ENCODE measurements at regions not wholly inside any gene's neighbourhood (a gene's known extent, or its start where the extent isn't known, plus 50 kb on each side); places are given as distances from the start of the nearest gene placed in this dataset.

DNA sequence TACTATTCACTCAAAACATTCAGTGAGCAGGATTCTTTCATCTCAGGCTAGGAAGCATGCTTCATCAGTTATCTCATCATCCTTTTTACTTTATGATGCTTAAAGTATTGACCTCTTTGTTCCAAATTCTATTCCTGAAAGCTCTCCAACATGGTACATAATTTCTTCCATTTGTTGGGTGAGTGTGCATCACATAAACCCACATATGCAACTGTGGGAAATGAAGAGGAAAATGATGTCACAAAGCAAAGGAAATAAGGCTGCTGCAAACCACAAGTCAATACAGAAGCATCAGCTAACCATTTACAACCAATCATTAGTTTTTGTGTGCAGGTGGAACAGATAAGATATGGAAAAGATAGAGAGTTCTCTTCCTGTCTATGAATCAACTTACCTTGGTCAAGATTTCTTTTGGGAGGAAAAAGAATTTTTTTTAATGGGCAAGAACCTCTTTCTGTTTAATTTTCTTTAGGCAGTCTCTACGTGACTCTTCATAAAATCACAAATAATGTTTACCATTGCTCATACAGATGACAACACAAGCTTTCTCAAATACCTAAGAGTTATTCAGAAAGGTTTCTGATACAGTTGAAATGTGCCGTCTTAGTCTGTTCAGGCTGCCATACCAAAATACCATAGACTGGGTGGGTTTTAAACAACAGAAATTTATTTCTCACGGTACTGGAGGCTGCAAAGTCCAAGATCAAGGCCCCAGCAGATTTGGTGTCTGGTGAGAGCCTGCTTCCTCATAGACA is 259.9 kb downstream of the ADGRG6 start:
- no peak for DNase-seq (ENCODE audit: low read depth)

DNA sequence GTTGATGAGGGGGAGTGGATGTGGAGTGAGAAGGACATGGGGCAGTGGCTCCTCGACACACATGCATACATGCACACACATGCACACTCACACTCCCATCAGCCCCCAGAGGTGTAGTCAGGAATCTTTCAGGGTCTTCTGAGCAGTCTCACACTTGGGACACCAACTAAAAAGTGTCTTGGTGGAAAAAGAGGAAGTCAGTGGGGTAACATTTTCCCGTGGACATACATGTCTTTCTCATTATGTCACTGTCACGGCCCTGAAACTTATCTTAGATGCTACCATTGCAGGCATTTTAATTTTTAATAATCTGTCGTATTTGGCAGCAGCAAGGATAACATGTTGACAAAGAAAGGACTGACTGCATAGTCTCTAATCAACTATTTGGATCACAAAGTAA is 261.1 kb downstream of the ADGRG6 start:
- no peak for DNase-seq (ENCODE audit: low read depth)

DNA sequence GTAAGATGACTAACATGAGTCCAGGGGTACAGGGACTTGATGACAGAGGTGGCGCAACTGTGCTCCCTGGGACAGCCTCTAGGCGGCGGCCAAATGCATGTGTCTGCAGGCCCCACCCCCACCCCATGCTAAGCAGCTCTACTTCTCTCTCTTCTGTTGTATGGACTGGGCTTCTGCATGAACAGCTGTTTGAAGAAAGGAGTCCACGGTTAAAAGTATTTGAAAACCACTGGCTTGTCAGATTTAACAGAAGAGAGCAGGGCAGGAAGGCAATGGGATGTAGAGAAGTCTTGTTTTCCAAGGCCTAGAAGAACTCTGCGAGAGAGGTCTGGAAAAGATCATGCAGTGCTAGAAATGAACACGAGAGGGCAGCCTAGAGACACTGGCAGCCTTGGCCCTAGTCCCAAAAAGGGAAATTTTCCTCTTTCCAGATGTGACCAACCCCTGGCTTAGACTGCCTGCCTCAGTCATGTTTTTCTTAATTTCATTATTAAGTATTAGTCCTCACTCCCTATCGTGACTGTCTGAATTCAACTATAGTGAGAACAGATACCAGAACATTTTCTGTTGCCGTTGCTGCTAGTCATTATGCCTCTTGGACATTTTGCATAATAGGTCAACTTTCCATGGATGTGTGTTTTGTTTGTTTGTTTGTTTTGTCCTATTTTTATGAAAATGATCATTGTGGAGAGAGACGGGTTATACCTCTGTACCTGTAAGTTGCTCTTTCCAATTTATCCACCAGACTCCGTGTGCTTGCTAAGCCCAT is 265.0 kb downstream of the ADGRG6 start:
- peak; percentile 52 for DNase-seq (ENCODE audit: low read depth)

DNA sequence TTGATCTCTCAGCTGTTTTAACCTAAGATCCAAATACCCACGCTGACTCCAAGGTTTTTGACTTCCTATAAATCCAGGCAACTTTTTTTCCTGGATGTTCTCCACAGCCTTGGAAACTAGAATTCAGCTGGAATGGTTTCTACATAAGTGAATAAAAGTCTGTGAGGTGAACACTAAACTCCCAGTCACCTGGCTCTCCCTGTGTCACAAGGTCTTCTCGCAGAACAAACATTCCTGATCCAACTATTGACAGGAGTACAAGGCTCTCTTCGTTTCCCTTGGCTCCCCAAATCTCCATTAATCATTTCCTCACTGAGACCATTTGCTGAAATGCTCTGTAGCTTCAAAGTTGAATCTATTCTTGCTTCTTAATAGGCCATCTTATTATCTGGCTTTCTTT is 265.7 kb downstream of the ADGRG6 start:
- no peak for DNase-seq (ENCODE audit: low read depth)

DNA sequence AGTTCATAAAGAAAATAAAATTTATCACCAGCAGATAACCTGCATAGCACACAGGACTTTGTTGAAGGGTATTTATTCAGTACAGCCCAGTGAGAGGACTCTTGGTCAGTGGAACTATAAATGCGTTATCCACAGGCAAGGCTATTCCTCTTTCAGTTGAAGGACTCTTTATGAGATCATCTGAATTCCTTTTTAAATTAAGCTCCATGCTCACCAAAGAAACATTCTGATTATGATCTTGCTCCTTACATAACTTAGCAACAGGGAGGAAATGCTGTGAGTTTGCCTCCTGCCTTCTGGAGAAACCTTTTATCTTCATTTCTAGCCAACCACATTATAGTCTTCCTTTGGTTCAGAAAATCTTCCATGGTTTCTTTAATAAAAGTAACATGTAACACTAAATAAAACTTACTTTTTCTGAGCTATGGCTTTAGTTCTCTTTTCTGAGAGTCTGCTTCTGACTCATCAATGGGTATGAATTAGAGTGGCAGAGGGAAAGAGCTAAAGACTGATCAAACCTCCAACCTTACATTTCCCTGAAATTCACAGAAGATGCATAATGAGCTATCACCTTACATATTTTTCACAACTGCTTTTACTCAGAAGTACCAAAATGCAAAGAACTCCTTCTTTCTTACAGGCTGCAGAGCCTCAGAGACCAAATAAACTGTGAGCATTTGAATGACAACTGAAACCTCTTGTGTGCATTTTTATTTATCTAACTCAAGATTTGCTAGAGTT is 267.2 kb downstream of the ADGRG6 start:
- peak; percentile 71 for DNase-seq (ENCODE audit: low read depth)

DNA sequence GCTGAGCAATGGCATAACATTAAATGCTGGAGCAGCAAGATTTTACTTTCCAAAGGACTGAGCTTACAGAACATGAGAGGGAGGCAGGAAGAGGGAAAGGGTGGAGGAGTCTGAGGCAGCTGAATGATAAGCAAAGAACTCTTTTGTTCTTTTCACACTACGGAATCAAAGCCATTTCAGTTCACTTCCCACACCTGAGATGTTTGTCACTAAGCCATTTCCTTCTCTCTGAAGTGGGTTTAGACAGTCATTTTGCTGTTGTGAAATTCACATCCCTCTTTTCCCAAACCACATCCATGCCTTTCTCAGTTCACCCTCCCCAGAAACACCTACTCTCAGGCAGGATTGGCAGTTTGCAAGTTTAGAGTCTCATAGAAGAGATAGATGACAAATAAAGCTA is 267.9 kb downstream of the ADGRG6 start:
- no peak for DNase-seq (ENCODE audit: low read depth)

DNA sequence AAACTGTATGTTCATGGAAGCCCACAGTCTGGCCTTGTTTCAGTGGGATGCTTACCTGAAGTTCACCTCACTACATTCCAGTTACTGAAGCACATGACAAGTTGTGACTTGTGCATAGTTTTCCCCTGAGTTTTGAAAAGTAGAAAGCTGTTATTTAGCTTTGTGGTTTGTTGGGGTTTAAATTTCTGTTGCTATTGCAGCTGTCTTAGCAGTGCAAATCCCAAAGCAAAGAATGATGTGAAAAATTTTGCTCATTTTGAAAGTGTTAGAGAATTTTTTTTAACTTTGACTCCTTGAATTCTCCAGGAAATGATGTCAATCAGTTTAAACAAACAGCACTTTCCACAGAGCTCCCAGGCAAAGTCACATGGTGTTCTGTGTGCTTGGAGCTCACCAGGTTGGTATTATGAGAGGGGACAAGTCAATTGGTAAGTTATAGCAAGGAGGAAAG is 268.4 kb downstream of the ADGRG6 start:
- DNase-seq (ENCODE audit: low read depth): peak; percentile 26

DNA sequence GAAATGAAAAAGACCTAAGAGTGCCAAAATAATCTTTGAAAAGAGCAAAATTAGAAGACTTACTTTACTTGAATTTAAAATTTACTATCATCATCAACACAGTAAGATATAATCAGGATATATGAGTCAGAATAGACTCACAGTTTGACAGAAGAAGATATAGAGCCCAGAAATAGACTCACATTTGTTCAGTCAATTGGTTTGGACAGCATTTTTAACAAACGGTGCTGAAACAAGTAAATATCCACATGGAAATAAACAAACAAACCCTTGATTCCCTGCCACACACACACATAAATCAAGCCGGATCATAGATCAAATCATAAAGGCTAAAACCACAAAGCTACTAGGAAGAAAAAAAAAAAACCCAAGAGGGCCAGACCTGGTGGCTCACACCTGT is 291.1 kb downstream of the ADGRG6 start:
- DNase-seq (ENCODE audit: low read depth): no peak

DNA sequence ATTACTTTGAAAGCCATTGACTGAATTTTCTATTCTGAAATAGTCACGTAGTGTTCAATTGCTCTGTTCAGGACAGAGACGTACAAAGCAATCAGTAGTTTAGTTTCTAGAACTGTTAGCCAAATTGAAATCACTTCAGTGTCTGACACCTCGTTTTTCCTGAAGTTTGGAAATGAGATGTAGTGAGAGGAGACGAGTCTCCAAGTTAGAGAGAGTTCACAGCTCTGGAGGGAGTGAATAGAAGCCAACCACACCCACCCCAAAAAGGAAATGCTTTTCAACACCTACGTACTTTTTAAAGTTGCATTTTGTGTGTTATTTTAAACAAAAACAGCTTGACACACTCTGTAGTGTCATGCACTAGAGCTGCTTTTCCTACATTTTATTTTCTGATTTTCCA is 296.0 kb downstream of the ADGRG6 start:
- no peak for DNase-seq (ENCODE audit: low read depth)

DNA sequence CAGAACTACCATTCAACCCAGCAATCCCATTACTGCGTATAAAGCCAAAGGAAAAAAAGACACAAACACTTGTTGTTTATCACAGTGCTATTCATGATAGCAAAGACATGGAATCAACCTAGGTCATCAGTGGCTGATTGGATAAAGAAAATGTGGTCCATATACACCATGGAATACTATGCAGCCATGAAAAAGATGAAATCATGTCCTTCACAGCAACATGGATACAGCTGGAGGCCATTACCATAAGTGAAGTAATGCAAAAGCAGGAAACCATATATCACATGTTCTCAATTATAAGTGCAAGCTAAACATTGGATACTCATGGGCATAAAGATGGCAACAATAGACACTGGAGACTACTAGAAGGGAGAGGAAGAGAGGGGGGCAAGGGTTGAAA is 299.6 kb downstream of the ADGRG6 start:
- DNase-seq (ENCODE audit: low read depth): no peak

DNA sequence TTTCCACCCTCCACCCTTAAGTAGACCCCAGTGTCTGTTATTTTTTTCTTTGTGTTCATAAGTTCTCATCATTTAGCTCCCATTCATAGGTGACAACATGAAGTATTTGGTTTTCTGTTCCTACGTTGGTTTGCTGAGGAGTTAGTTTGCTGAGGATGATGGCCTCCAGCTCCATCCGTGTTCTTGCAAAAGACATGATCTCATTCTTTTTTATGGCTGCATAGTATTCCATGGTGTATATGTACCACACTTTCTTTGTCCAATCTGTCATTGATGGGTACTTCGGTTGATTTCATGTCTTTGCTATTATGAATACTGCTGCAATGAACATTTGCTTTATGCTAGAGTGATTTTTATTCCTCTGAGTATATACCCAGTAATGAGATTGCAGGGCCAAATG is 301.2 kb downstream of the ADGRG6 start:
- no peak for DNase-seq (ENCODE audit: low read depth)

DNA sequence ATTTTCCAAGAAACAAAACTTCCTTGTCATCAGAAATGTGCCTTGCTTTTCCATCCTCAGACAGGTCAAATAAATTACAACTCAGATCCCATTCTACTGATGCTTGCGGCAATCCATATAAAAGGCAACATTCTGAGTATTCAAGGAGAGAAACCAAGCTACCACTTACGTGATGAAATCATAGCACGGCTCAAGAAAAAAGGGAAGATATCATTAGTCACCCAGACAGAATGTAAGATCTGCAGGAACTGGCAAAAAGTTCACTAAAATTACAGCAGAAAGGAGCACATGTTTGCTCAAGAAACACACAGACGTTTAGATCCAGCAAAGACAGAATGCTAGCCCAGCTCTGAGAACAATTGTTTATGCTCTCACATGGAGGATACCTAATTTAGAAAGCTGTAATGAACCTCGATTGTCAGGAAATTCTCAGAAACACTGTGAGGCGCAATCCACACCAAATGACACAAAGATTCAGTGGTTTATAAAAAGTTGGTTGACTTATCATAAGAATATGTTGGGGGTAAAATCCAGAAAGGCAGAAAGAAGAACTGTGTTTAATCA is 304.2 kb downstream of the ADGRG6 start:
- DNase-seq (ENCODE audit: low read depth): peak; percentile 65

DNA sequence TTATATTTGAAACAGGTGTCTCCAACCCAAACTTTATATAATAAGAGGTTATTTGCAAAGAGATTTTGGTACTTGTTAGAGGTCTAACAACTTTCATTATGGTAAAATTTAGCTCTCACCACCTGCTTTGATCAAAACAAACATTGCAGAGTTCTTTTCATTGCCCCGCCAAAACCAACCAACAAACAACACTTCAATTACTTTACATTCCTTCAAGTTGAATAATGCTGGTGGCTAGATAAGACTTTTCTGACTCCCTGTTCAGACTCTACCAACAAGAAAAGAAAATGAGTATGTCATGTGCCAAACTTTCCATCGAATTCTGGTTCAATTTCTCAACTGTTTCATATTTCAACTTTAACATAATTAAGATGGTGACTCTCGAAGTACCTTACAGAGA is 311.1 kb downstream of the ADGRG6 start:
- DNase-seq (ENCODE audit: low read depth): peak; percentile 3

DNA sequence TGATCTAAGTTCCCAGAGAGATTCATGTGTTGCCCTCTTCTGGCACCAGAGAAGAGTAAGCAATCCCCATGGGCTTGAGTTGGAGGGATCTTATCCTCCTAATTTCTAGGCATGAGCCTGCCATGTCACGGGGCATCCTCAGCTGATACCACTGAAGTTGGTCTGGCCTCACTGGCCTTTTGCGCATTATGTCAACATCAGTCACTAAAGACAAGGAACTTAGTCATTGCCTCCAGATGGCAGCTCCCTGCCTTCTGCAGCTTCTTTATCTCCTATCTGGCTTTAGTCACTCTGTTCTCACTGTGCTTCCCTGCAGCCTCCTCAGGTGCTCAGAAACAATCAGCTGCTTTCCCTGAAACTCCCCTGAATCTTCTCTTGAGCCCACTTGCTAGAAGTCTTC is 312.2 kb downstream of the ADGRG6 start:
- DNase-seq (ENCODE audit: low read depth): no peak

DNA sequence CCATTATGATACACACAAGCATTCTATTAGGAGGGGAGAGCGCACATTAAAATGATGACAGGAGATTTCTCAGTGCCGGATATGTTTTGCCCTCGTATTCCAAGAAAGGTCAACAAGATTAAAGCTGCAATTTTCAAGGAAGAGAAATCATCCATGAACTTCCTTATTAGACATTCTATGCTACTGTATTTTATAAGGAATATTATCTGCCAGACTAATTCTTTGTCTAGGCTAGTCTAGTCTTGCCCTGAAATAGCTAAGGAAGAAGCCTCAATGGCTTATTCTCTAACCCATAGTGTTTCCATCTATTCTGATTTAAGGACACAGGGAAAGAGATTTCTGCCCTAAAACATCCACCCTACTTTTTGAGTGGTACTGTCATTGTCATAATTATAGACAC is 315.4 kb downstream of the ADGRG6 start:
- no peak for DNase-seq (ENCODE audit: low read depth)

DNA sequence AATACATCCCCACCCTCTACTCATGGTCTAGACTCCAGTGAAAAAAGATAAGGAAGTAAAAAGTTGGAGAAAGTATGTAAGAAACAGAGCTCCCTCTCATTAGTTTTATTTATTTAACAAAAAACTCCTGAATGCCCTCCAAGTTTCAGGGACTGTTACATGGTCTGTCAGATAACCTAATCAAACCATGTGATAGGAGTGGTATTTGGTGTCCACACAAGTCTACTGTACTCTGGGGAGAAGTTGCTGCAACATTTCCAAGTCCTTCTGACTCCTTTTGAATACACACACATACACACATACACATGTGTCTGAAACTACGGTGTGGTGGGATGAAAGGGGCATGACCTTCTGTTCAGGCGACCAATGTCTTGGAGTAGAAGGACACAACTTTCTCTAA is 320.0 kb downstream of the ADGRG6 start:
- DNase-seq (ENCODE audit: low read depth): no peak

DNA sequence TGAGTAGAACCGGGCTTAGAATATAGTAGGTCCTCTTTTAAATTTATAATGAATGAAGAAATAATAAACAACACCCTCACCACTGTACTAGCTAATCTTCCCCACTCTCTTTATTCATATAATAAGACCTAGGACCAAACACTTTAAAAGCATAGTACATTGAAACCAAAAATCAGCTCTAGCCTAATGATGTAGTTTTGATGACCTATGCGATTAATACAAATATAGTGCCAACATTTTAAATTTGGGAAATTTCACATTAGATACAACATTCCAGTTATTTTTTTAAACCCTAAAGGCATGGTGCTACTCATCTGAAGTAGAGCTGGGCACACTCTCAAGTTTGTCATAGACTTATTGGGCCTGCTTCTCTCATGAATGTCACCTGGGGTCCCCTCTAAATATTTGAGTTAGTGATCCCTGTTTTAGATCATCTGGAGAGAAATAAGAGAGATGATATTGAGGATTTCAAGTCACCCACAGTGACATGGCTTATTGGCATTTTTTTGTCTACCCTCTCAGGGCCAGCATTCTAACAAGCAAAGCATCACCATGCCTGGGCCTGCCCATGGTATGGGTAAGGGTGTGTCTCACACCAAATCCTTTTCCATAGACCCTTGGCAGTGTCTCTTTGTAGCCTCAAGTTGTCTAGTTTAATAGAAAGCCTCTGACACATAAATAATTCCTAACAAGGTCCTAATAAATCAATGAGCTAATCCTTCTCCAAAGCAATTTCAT is 319.8 kb downstream of the HIVEP2 start:
- no peak for DNase-seq (ENCODE audit: low read depth)

DNA sequence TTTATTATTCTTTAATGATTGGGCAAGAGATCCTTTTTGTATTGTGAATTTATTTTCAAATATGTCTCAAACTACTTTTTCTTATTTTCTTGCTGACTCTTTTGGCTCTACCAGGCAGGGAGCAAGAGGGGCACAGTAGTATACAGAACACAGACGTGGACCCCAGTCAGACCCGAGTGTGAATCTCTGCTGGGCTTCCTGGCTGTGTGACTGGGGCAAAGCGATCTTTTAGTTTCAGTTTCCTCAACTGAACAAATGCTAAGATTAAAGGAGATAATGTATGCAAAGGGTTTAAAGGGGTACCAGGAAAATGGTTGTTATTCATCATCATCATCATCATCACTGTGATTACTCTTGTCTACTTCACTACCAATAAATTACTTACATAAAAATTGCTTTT is 317.5 kb downstream of the HIVEP2 start:
- DNase-seq (ENCODE audit: low read depth): no peak

DNA sequence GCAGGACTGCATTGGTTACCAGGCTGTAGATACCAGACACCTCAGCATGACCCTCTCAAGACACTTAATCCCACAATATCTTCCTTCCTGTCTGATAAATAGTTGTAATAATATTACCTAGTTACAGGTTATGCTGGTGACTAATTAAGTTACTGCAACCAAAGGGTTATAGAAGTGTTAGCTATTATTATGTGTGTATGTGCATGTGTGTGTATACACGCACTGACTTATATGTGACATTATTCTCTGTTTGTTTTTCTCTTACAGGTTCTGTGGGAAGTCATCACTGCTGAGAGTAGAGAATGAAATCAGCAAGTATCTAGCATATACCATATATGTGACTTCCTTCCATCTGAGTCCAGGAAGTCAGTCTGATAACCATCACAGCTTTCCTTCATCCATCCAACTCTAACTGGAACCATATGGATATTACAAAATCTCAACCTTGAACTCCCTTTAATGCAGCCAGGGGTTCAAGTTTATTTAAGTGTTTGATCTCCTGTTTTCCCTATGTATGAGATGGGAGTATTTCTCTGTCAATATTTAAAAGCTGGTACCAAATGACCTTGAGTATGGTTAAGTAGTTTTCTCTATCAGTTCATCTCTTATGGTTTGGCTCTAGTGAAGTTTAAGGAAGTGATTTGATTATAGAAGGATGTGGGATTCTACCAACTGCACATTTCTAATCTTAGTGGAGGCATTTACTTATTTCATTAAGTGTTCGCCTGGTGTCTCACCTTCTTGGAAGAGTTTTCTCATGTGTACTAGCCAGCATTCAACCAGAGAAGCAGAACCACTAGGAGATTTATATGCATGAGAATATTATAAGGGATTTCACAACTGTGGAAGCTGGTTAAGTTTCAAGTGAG is 313.2 kb downstream of the HIVEP2 start:
- DNase-seq (ENCODE audit: low read depth): peak; percentile 12

DNA sequence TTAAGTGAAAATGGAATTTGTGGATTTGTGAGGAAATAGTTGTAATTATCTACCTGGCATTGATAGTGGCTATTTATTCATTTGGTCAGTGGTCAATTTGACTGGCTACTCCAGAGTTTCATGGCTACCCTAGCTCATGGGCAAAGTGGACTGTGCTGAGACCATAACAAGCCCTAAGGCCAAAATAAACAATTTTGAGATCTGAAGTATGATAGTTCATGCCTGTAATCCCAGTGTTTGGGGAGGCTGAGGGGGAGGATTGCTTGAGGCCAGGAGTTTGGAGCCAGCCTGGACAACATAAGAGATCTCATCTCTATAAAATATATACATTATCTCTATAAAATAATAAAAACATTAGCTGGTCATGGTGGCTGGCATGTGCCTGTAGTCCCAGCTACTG is 311.7 kb downstream of the HIVEP2 start:
- DNase-seq (ENCODE audit: low read depth): no peak

DNA sequence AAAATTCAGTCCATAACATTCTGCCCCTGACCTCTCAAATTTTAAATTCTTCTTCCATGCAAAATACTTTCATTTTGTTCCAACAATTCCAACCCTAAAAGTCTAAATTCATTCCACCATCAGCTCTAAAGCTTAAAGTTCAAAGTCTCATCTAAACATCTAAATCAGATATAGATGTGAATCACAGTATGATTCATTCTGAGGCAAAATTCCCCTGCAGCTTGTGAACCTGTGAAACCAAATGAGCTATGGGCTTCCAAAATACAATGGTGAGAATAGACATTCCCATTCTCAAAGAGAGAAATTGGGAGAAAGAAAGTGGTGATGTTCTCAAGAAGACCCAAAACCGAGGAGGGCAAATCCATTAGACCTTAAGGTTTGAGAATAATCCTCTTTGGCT is 309.8 kb downstream of the HIVEP2 start:
- peak; percentile 22 for DNase-seq (ENCODE audit: low read depth)
